ENCODE measurements at regions not wholly inside any gene's neighbourhood (a gene's known extent, or its start where the extent isn't known, plus 50 kb on each side); places are given as distances from the start of the nearest gene placed in this dataset.

DNA sequence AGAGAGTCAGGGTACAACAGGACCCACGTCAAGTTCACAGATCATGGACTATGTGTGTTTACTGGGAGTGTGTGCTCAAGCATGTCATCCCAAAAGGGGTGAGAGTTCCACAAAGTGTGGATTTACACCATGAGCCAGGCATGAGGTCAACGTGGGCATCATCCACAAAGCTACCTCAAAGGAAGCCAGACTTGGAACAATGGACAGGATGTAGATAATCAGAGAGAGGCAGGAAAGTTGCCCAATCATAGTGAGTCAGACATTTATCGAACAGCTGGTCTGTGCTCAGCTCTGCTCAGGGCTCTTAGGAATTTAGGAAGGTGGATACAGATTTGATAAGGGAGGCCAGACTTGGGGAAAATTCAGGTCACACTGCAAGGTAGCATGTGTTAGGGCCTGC lies 317.2 kb upstream of the CDYL start (continued):
- TF ChIP-seq, protein P1, sequence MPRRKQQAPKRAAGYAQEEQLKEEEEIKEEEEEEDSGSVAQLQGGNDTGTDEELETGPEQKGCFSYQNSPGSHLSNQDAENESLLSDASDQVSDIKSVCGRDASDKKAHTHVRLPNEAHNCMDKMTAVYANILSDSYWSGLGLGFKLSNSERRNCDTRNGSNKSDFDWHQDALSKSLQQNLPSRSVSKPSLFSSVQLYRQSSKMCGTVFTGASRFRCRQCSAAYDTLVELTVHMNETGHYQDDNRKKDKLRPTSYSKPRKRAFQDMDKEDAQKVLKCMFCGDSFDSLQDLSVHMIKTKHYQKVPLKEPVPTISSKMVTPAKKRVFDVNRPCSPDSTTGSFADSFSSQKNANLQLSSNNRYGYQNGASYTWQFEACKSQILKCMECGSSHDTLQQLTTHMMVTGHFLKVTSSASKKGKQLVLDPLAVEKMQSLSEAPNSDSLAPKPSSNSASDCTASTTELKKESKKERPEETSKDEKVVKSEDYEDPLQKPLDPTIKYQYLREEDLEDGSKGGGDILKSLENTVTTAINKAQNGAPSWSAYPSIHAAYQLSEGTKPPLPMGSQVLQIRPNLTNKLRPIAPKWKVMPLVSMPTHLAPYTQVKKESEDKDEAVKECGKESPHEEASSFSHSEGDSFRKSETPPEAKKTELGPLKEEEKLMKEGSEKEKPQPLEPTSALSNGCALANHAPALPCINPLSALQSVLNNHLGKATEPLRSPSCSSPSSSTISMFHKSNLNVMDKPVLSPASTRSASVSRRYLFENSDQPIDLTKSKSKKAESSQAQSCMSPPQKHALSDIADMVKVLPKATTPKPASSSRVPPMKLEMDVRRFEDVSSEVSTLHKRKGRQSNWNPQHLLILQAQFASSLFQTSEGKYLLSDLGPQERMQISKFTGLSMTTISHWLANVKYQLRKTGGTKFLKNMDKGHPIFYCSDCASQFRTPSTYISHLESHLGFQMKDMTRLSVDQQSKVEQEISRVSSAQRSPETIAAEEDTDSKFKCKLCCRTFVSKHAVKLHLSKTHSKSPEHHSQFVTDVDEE (CRISPR knock-in tag; IDR thresholded peaks at IDR 0.05): no peak
- TF ChIP-seq GLIS3 (CRISPR knock-in tag; IDR thresholded peaks at IDR 0.05): no peak
- TF ChIP-seq SNAI2 (CRISPR knock-in tag; IDR thresholded peaks at IDR 0.05): no peak
- no peak for TF ChIP-seq TOX (CRISPR knock-in tag; IDR thresholded peaks at IDR 0.05; ENCODE audit: borderline replicate concordance)

DNA sequence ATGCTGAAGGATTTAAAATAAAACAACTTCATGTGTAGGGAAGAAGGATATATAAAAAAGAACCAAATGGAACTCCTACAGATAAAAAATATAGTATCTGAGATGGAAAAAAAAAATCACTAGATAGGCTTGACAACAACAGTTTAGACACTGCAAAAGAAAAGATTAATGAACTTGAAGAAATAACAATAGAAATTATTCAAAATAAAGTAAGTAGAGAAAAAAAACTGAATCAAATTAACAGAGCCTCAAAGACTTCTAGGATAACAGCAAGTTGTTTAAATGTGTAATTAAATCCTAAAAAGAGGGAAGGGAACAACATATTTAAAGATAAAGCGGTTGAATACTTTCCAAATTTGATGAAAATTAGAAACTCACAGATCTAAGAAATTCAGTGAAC lies 316.3 kb upstream of the ECI2 start:
- no peak for TF ChIP-seq TOX (CRISPR knock-in tag; IDR thresholded peaks at IDR 0.05; ENCODE audit: borderline replicate concordance)
- peak; percentile 68 for TF ChIP-seq ZFP30 (CRISPR knock-in tag; IDR thresholded peaks at IDR 0.05)
- TF ChIP-seq PPARA (CRISPR knock-in tag; IDR thresholded peaks at IDR 0.05; ENCODE audit: borderline replicate concordance): no peak
- TF ChIP-seq GLIS3 (CRISPR knock-in tag; IDR thresholded peaks at IDR 0.05): no peak
- ATAC-seq: no peak

DNA sequence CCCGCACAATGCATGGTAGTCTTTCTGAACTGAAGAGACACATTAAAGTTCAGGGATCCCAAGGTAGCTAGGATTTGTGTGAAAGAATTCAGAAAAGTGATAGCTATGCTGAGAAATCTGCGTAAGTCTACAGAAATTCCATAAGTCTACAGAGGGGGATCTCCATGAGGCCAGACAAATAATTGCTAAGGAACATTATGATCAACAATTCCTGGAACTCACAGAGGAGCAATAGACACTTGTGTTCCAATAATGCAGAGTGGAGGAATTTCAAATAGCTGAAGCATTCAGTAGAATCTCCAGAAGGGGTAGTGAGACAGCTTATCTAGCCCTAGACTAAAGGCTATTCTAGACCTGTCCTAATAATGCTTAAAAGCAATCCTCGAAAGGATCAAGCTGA lies 315.7 kb upstream of the ECI2 start:
- ATAC-seq: no peak
- no peak for TF ChIP-seq ZNF70 (CRISPR knock-in tag; IDR thresholded peaks at IDR 0.05)
- TF ChIP-seq ZFP3 (CRISPR knock-in tag; IDR thresholded peaks at IDR 0.05): no peak
- no peak for TF ChIP-seq RARB (CRISPR knock-in tag; IDR thresholded peaks at IDR 0.05)
- TF ChIP-seq SNAI2 (CRISPR knock-in tag; IDR thresholded peaks at IDR 0.05): no peak
- no peak for TF ChIP-seq ZFP30 (CRISPR knock-in tag; IDR thresholded peaks at IDR 0.05)
- no peak for TF ChIP-seq ARNTL (CRISPR knock-in tag; IDR thresholded peaks at IDR 0.05; ENCODE audit: borderline replicate concordance, low read depth)
- no peak for TF ChIP-seq PPARA (CRISPR knock-in tag; IDR thresholded peaks at IDR 0.05; ENCODE audit: borderline replicate concordance)
- TF ChIP-seq ZNF8 (CRISPR knock-in tag; IDR thresholded peaks at IDR 0.05): no peak

DNA sequence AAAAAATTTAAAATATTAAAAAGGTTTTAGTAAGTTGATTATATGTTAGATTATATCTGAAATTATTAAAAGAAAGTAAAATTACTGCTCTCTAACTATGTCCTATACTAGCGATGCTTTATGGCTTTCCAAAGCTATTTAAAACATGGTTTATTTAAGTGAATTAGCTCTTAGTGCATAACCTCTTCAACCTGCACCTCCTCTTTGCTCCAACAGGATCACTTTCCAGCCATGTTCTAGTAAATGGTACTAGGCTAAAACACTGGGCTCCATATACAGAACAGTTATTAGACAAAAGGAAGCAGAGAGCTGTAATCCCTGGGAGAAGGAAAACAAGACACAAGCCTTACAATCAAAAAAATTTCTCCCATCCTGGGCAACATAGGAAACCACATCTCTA lies 314.9 kb upstream of the ECI2 start:
- ATAC-seq: no peak
- TF ChIP-seq TOX (CRISPR knock-in tag; IDR thresholded peaks at IDR 0.05; ENCODE audit: borderline replicate concordance) (no peak), PPARA (CRISPR knock-in tag; IDR thresholded peaks at IDR 0.05; ENCODE audit: borderline replicate concordance) (no peak), CSDC2 (CRISPR knock-in tag; IDR thresholded peaks at IDR 0.05) (no peak), ZFP30 (CRISPR knock-in tag; IDR thresholded peaks at IDR 0.05) (no peak), TCF4 (CRISPR knock-in tag; IDR thresholded peaks at IDR 0.05; ENCODE audit: borderline replicate concordance) (no peak), ZC3H10 (CRISPR knock-in tag; IDR thresholded peaks at IDR 0.05) (no peak), ARNTL (CRISPR knock-in tag; IDR thresholded peaks at IDR 0.05; ENCODE audit: borderline replicate concordance, low read depth) (no peak), ZNF8 (CRISPR knock-in tag; IDR thresholded peaks at IDR 0.05) (no peak), OSR1 (CRISPR knock-in tag; IDR thresholded peaks at IDR 0.05) (no peak), ISL1 (CRISPR knock-in tag; IDR thresholded peaks at IDR 0.05) (no peak)
- TF ChIP-seq, protein P2, sequence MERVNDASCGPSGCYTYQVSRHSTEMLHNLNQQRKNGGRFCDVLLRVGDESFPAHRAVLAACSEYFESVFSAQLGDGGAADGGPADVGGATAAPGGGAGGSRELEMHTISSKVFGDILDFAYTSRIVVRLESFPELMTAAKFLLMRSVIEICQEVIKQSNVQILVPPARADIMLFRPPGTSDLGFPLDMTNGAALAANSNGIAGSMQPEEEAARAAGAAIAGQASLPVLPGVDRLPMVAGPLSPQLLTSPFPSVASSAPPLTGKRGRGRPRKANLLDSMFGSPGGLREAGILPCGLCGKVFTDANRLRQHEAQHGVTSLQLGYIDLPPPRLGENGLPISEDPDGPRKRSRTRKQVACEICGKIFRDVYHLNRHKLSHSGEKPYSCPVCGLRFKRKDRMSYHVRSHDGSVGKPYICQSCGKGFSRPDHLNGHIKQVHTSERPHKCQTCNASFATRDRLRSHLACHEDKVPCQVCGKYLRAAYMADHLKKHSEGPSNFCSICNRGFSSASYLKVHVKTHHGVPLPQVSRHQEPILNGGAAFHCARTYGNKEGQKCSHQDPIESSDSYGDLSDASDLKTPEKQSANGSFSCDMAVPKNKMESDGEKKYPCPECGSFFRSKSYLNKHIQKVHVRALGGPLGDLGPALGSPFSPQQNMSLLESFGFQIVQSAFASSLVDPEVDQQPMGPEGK (CRISPR knock-in tag; IDR thresholded peaks at IDR 0.05; ENCODE audit: borderline replicate concordance): no peak

DNA sequence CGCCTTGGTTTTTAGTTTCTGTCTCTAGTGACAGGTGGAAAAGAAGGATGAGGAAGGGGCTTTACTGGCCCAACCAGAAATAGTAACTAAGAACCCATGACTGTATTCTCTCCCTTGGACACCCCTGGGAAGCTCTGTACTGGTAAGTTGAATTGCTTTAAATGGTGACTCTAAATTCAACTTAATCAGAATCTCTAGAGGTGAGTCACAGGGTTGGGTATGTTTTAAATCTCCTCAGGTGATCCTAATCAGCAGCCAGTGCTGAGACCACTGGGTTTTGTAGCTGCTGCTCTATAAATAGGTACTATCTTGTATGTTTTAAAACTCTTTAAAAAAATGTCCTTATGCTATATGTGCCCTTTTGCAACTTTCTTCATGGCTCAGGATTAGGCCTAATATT lies 314.0 kb upstream of the ECI2 start:
- no peak for ATAC-seq
- TF ChIP-seq RARB (CRISPR knock-in tag; IDR thresholded peaks at IDR 0.05) (no peak), ZNF8 (CRISPR knock-in tag; IDR thresholded peaks at IDR 0.05) (no peak), SNAI2 (CRISPR knock-in tag; IDR thresholded peaks at IDR 0.05) (no peak), PPARA (CRISPR knock-in tag; IDR thresholded peaks at IDR 0.05; ENCODE audit: borderline replicate concordance) (no peak), ZNF70 (CRISPR knock-in tag; IDR thresholded peaks at IDR 0.05) (no peak), ZFP3 (CRISPR knock-in tag; IDR thresholded peaks at IDR 0.05) (no peak), ISL1 (CRISPR knock-in tag; IDR thresholded peaks at IDR 0.05) (no peak), BACH2 (CRISPR knock-in tag; IDR thresholded peaks at IDR 0.05; ENCODE audit: borderline replicate concordance) (no peak), OSR1 (CRISPR knock-in tag; IDR thresholded peaks at IDR 0.05) (no peak), GLIS3 (CRISPR knock-in tag; IDR thresholded peaks at IDR 0.05) (no peak), TCF4 (CRISPR knock-in tag; IDR thresholded peaks at IDR 0.05; ENCODE audit: borderline replicate concordance) (no peak), ZNF565 (CRISPR knock-in tag; conservative IDR thresholded peaks at IDR 0.05; ENCODE audit: low read depth) (no peak)
- TF ChIP-seq, protein P2 (CRISPR knock-in tag; IDR thresholded peaks at IDR 0.05; ENCODE audit: borderline replicate concordance): no peak
- TF ChIP-seq, protein P3, sequence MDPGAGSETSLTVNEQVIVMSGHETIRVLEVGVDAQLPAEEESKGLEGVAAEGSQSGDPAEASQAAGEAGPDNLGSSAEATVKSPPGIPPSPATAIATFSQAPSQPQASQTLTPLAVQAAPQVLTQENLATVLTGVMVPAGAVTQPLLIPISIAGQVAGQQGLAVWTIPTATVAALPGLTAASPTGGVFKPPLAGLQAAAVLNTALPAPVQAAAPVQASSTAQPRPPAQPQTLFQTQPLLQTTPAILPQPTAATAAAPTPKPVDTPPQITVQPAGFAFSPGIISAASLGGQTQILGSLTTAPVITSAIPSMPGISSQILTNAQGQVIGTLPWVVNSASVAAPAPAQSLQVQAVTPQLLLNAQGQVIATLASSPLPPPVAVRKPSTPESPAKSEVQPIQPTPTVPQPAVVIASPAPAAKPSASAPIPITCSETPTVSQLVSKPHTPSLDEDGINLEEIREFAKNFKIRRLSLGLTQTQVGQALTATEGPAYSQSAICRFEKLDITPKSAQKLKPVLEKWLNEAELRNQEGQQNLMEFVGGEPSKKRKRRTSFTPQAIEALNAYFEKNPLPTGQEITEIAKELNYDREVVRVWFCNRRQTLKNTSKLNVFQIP (CRISPR knock-in tag; IDR thresholded peaks at IDR 0.05; ENCODE audit: borderline replicate concordance, low read depth): no peak
- TF ChIP-seq, protein P4, sequence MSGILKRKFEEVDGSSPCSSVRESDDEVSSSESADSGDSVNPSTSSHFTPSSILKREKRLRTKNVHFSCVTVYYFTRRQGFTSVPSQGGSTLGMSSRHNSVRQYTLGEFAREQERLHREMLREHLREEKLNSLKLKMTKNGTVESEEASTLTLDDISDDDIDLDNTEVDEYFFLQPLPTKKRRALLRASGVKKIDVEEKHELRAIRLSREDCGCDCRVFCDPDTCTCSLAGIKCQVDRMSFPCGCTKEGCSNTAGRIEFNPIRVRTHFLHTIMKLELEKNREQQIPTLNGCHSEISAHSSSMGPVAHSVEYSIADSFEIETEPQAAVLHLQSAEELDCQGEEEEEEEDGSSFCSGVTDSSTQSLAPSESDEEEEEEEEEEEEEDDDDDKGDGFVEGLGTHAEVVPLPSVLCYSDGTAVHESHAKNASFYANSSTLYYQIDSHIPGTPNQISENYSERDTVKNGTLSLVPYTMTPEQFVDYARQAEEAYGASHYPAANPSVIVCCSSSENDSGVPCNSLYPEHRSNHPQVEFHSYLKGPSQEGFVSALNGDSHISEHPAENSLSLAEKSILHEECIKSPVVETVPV (CRISPR knock-in tag; IDR thresholded peaks at IDR 0.05): no peak

All from SK-N-SH treated with all-trans-retinoic acid at 6 μM for 48 hours (cell line).